ENCODE measurements at regions not wholly inside any gene's neighbourhood (a gene's known extent, or its start where the extent isn't known, plus 50 kb on each side); places are given as distances from the start of the nearest gene placed in this dataset.

GRCh38 chr2:217481577-217481976, 521.2 kb downstream of the TNS1 start:
- TF ChIP-seq CTCF (IDR thresholded peaks at IDR 0.05): no peak
- TF ChIP-seq POLR2A (IDR thresholded peaks at IDR 0.05): no peak

Measured in uterus (tissue), 2 donors.